ENCODE measurements at regions not wholly inside any gene's neighbourhood (a gene's known extent, or its start where the extent isn't known, plus 50 kb on each side); places are given as distances from the start of the nearest gene placed in this dataset.
"Not testable (repeated sequence)": the region's sequence is repeated elsewhere in the genome, so short reads cannot be mapped to it uniquely, and the experiment has no call there.

- DNase-seq (no peak), ATAC-seq (ENCODE audit: low read depth) (no peak)
- Mint-ChIP-seq H3K9me3 (peaks cover 7% of the 10 kb centered on the region), H3K4me3 (no peak overlapping the region), H3K27ac (no peak overlapping the region), H3K36me3 (ENCODE audit: low read depth) (no peaks in the 10 kb centered on the region), H3K4me1 (peaks cover 7% of the 10 kb centered on the region), H3K27me3 (no peaks in the 10 kb centered on the region)
- intact Hi-C loops (cut with micrococcal nuclease) = no loop called here
- ChIA-PET CTCF (no interaction called here), POLR2A (no interaction called here)
- no peak for TF ChIP-seq CTCF (IDR thresholded peaks at IDR 0.05)
Observed at GRCh38 chr5:50300878-50301277, 140.2 kb downstream of the EMB start.

GRCh38 chr5:50299896-50300295, 141.2 kb downstream of the EMB start:
- no peaks in the 10 kb centered on the region for H3K36me3 Mint-ChIP-seq (ENCODE audit: low read depth)
- peaks cover 4% of the 10 kb centered on the region for H3K4me1 Mint-ChIP-seq
- CTCF ChIA-PET = no interaction called here
- intact Hi-C loops (cut with micrococcal nuclease) = no loop called here
- peaks cover 5% of the 10 kb centered on the region for H3K27me3 Mint-ChIP-seq
- no peak overlapping the region for H3K27ac Mint-ChIP-seq
- ATAC-seq (ENCODE audit: low read depth) (no peak), DNase-seq (no peak)
- H3K9me3 Mint-ChIP-seq = peaks cover 9% of the 10 kb centered on the region
- POLR2A ChIA-PET = no interaction called here
- no peak overlapping the region for H3K4me3 Mint-ChIP-seq
- no peak for TF ChIP-seq CTCF (IDR thresholded peaks at IDR 0.05)

GRCh38 chr5:50292735-50293394, 148.2 kb downstream of the EMB start:
- ChIA-PET POLR2A (no interaction called here), CTCF (no interaction called here)
- intact Hi-C loops (cut with micrococcal nuclease) = no loop called here
- no peak overlapping the region for H3K27ac Mint-ChIP-seq
- no peaks in the 10 kb centered on the region for H3K36me3 Mint-ChIP-seq (ENCODE audit: low read depth)
- H3K27me3 Mint-ChIP-seq = peaks cover 8% of the 10 kb centered on the region
- TF ChIP-seq CTCF (IDR thresholded peaks at IDR 0.05) = no peak
- no peaks in the 10 kb centered on the region for H3K4me1 Mint-ChIP-seq
- DNase-seq (no peak), ATAC-seq (ENCODE audit: low read depth) (no peak)
- peaks cover 7% of the 10 kb centered on the region for H3K9me3 Mint-ChIP-seq
- no peak overlapping the region for H3K4me3 Mint-ChIP-seq

GRCh38 chr5:50280461-50280860, 160.6 kb downstream of the EMB start:
- DNase-seq; CTCF ChIA-PET; H3K36me3 Mint-ChIP-seq (ENCODE audit: low read depth); H3K4me1 Mint-ChIP-seq; intact Hi-C loops (cut with micrococcal nuclease); H3K27me3 Mint-ChIP-seq; H3K4me3 Mint-ChIP-seq; ATAC-seq (ENCODE audit: low read depth); H3K27ac Mint-ChIP-seq; POLR2A ChIA-PET: not testable (repeated sequence)
- peaks cover 15% of the 10 kb centered on the region for H3K9me3 Mint-ChIP-seq
